DOHH2 (cell line): ENCODE measurements at regions not wholly inside any gene's neighbourhood (a gene's known extent, or its start where the extent isn't known, plus 50 kb on each side); places are given as distances from the start of the nearest gene placed in this dataset.

Experiments used
- EZH2phosphoT487 ChIP-seq: fragments of 200-600 bp; sonication (generic); IDR thresholded peaks from 2 replicates; pipeline ENCODE4 v1.6.1; 2017; ENCODE audit warnings: borderline replicate concordance, mild to moderate bottlenecking, antibody characterized with exemption, low read length, moderate library complexity, mixed read lengths
- TF ChIP-seq, protein P1 (sequence below): fragments of 200-600 bp; sonication (generic); IDR thresholded peaks from one replicate; pipeline ENCODE4 v1.5.1; 2014; ENCODE audit warnings: antibody characterized with exemption, mild to moderate bottlenecking, low read depth, low read length; ENCODE audit not compliant: poor library complexity, severe bottlenecking

GRCh38 chr9:85248514-85249312 lies 493.0 kb downstream of the AGTPBP1 start:
- TF ChIP-seq, protein P1, sequence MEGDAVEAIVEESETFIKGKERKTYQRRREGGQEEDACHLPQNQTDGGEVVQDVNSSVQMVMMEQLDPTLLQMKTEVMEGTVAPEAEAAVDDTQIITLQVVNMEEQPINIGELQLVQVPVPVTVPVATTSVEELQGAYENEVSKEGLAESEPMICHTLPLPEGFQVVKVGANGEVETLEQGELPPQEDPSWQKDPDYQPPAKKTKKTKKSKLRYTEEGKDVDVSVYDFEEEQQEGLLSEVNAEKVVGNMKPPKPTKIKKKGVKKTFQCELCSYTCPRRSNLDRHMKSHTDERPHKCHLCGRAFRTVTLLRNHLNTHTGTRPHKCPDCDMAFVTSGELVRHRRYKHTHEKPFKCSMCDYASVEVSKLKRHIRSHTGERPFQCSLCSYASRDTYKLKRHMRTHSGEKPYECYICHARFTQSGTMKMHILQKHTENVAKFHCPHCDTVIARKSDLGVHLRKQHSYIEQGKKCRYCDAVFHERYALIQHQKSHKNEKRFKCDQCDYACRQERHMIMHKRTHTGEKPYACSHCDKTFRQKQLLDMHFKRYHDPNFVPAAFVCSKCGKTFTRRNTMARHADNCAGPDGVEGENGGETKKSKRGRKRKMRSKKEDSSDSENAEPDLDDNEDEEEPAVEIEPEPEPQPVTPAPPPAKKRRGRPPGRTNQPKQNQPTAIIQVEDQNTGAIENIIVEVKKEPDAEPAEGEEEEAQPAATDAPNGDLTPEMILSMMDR: no peak
- TF ChIP-seq EZH2phosphoT487: no peak
